ENCODE measurements at regions not wholly inside any gene's neighbourhood (a gene's known extent, or its start where the extent isn't known, plus 50 kb on each side); places are given as distances from the start of the nearest gene placed in this dataset.
"Not testable (repeated sequence)": the region's sequence is repeated elsewhere in the genome, so short reads cannot be mapped to it uniquely, and the experiment has no call there.

- WGBS, 3 donors: 86 to 87% (median 87%) methylated on average over 6 of the region's 6 CpGs
These were observed 265.9 kb downstream of the EFCAB11 start for GRCh38 chr14:89688507-89689211.

GRCh38 chr14:89687129-89687528 is 267.4 kb downstream of the EFCAB11 start:
- H3K27ac ChIP-seq; ATAC-seq; H3K27me3 ChIP-seq (ENCODE audit: insufficient read depth in 3 of 3, low read length in 2 of 3); H3K4me3 ChIP-seq; H3K4me1 ChIP-seq; intact Hi-C loops (cut with DNase I); DNase-seq; H3K9me3 ChIP-seq; H3K36me3 ChIP-seq (ENCODE audit: insufficient read depth in 1 of 2, low read depth in 1 of 2): not testable (repeated sequence)
- WGBS, 3 donors: 56 to 63% (median 59%) methylated on average over 3 of the region's 3 CpGs

More at GRCh38 chr14:89688507-89689211, 265.9 kb downstream of the EFCAB11 start:
- ATAC-seq: no peak
- Histone ChIP-seq H3K36me3 (ENCODE audit: insufficient read depth in 1 of 2, low read depth in 1 of 2) (no peaks in the 10 kb centered on the region), H3K27me3 (ENCODE audit: insufficient read depth in 3 of 3, low read length in 2 of 3) (no peaks in the 10 kb centered on the region), H3K4me1 (no peaks in the 10 kb centered on the region), H3K9me3 (no peaks in the 10 kb centered on the region), H3K4me3 (no peak overlapping the region), H3K27ac (no peak overlapping the region)
- intact Hi-C loops (cut with DNase I): no loop called here
- no peak for TF ChIP-seq CTCF (IDR thresholded peaks at IDR 0.05)
- no peak for DNase-seq

DNA sequence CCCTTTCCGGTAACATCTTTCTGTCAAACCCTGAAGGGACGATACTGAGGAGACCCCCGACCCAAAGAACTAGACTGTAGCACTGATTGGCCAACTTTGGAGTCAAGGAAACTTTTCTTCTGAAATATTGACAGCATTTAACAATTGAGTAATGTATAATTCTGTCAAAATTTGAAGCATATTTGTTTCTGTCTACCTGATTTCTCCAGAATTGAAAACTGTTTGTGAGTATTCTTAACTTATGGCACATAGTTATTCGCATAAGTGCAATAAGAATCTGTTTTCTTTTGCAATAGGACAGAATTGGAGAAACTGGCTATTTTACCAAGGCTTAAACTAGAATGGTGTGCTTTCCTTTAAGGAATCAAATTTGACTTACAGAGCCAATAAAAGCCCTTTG is 267.1 kb upstream of the FOXN3 start:
- no peaks in the 10 kb centered on the region for H3K9me3 ChIP-seq
- no peak for DNase-seq
- no peak overlapping the region for H3K4me3 ChIP-seq
- no peaks in the 10 kb centered on the region for H3K4me1 ChIP-seq
- 96 to 99% (median 97%) methylated on average over 4 of the region's 4 CpGs for WGBS, 3 donors
- no peaks in the 10 kb centered on the region for H3K36me3 ChIP-seq (ENCODE audit: insufficient read depth in 1 of 2, low read depth in 1 of 2)
- intact Hi-C loops (cut with DNase I): no loop called here
- no peaks in the 10 kb centered on the region for H3K27me3 ChIP-seq (ENCODE audit: insufficient read depth in 3 of 3, low read length in 2 of 3)
- TF ChIP-seq CTCF (IDR thresholded peaks at IDR 0.05): no peak
- H3K27ac ChIP-seq: no peak overlapping the region
- ATAC-seq: no peak

- Histone ChIP-seq H3K4me1 (no peaks in the 10 kb centered on the region), H3K36me3 (ENCODE audit: insufficient read depth in 1 of 2, low read depth in 1 of 2) (no peaks in the 10 kb centered on the region), H3K27ac (no peak overlapping the region), H3K4me3 (no peak overlapping the region), H3K9me3 (no peaks in the 10 kb centered on the region), H3K27me3 (ENCODE audit: insufficient read depth in 3 of 3, low read length in 2 of 3) (no peaks in the 10 kb centered on the region)
- intact Hi-C loops (cut with DNase I): no loop called here
- 71 to 77% (median 75%) methylated on average over 9 of the region's 9 CpGs for WGBS, 3 donors
- DNase-seq: no peak
- TF ChIP-seq CTCF (IDR thresholded peaks at IDR 0.05): no peak
- ATAC-seq: no peak
These were observed 264.3 kb upstream of the FOXN3 start for GRCh38 chr14:89681086-89682018.

DNA sequence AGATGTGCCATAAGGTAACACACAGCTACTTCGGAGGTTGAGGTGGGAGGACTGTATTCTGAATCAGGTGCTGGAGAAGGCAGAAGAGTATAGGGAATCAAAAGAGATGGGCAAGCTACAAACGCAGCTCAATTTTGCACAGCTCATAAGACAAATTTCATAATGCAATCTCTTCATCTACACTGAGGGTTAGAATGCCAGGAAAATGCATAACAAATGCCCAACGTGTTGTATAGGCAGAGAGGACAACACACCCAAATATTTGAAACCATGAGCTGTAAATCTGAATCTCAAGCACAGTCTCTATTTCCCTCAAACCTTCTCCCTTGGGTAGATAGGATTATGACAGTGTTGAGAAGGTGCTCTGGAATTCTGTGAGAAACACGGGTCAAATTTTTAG is 263.1 kb upstream of the FOXN3 start:
- DNase-seq (no peak), ATAC-seq (no peak)
- Histone ChIP-seq H3K27me3 (ENCODE audit: insufficient read depth in 3 of 3, low read length in 2 of 3) (no peaks in the 10 kb centered on the region), H3K36me3 (ENCODE audit: insufficient read depth in 1 of 2, low read depth in 1 of 2) (no peaks in the 10 kb centered on the region), H3K4me1 (no peaks in the 10 kb centered on the region), H3K27ac (no peak overlapping the region), H3K9me3 (no peaks in the 10 kb centered on the region), H3K4me3 (no peak overlapping the region)
- WGBS, 3 donors: 57 to 73% (median 64%) methylated on average over 4 of the region's 4 CpGs
- TF ChIP-seq CTCF (IDR thresholded peaks at IDR 0.05): no peak
- intact Hi-C loops (cut with DNase I): no loop called here

Measured in psoas muscle (tissue), 7 donors.